GM18907 (cell line): ENCODE measurements at regions not wholly inside any gene's neighbourhood (a gene's known extent, or its start where the extent isn't known, plus 50 kb on each side); places are given as distances from the start of the nearest gene placed in this dataset.

ENCODE experiments used
- ATAC-seq: cut with Tn5 transposase; IDR thresholded peaks from one replicate; pipeline ENCODE4 v1.9.1; 2021; ENCODE audit warnings: mild to moderate bottlenecking, moderate library complexity; ENCODE audit not compliant: unreplicated experiment

GRCh38 chr6:15880262-15880973 lies 217.6 kb upstream of the DTNBP1 start:
- no peak for ATAC-seq

GRCh38 chr6:15879371-15880261 lies 216.8 kb upstream of the DTNBP1 start:
- ATAC-seq = peak; percentile 74

- ATAC-seq = no peak
Observed at GRCh38 chr6:15877231-15877630, 214.4 kb upstream of the DTNBP1 start.

GRCh38 chr6:15876406-15876805 lies 213.6 kb upstream of the DTNBP1 start:
- ATAC-seq = peak; percentile 73

- no peak for ATAC-seq
Observed at GRCh38 chr6:15875797-15876196, 213.0 kb upstream of the DTNBP1 start.

- no peak for ATAC-seq
Observed at GRCh38 chr6:15874821-15875220, 212.0 kb upstream of the DTNBP1 start.

- ATAC-seq = peak; percentile 60
Observed at GRCh38 chr6:15874326-15874725, 211.5 kb upstream of the DTNBP1 start.

GRCh38 chr6:15872241-15873103 lies 209.6 kb upstream of the DTNBP1 start:
- no peak for ATAC-seq

- ATAC-seq = no peak
Observed at GRCh38 chr6:15871276-15871675, 208.4 kb upstream of the DTNBP1 start.

GRCh38 chr6:15870333-15871043 lies 207.7 kb upstream of the DTNBP1 start:
- ATAC-seq = no peak

- no peak for ATAC-seq
Observed at GRCh38 chr6:15864708-15865062, 201.9 kb upstream of the DTNBP1 start.

- ATAC-seq = no peak
Observed at GRCh38 chr6:15864038-15864707, 201.3 kb upstream of the DTNBP1 start.

GRCh38 chr6:15862810-15863209 lies 200.0 kb upstream of the DTNBP1 start:
- ATAC-seq = no peak

GRCh38 chr6:15861486-15861885 lies 198.7 kb upstream of the DTNBP1 start:
- no peak for ATAC-seq

GRCh38 chr6:15854826-15855710 lies 192.2 kb upstream of the DTNBP1 start:
- ATAC-seq = no peak

- ATAC-seq = no peak
Observed at GRCh38 chr6:15854378-15854777, 191.6 kb upstream of the DTNBP1 start.

GRCh38 chr6:15853259-15853658 lies 190.4 kb upstream of the DTNBP1 start:
- no peak for ATAC-seq

GRCh38 chr6:15852289-15852688 lies 189.5 kb upstream of the DTNBP1 start:
- no peak for ATAC-seq

GRCh38 chr6:15849395-15849794 lies 186.6 kb upstream of the DTNBP1 start:
- ATAC-seq = no peak
